GM21515 (cell line): ENCODE measurements at regions not wholly inside any gene's neighbourhood (a gene's known extent, or its start where the extent isn't known, plus 50 kb on each side); places are given as distances from the start of the nearest gene placed in this dataset.
"Not testable (repeated sequence)": the region's sequence is repeated elsewhere in the genome, so short reads cannot be mapped to it uniquely, and the experiment has no call there.

Source experiments
- ATAC-seq: cut with Tn5 transposase; IDR thresholded peaks from one replicate; pipeline ENCODE4 v1.9.1; 2021; ENCODE audit not compliant: unreplicated experiment

- ATAC-seq = no peak
Observed at GRCh38 chr6:144749263-144749662, 464.1 kb downstream of the UTRN start.

- peak; percentile 97 for ATAC-seq
Observed at GRCh38 chr6:144753023-144753705, 468.0 kb downstream of the UTRN start.

GRCh38 chr6:144756469-144756868 lies 471.3 kb downstream of the UTRN start:
- no peak for ATAC-seq

- no peak for ATAC-seq
Observed at GRCh38 chr6:144757299-144757698, 472.2 kb downstream of the UTRN start.

- ATAC-seq = no peak
Observed at GRCh38 chr6:144757730-144758129, 472.6 kb downstream of the UTRN start.

DNA sequence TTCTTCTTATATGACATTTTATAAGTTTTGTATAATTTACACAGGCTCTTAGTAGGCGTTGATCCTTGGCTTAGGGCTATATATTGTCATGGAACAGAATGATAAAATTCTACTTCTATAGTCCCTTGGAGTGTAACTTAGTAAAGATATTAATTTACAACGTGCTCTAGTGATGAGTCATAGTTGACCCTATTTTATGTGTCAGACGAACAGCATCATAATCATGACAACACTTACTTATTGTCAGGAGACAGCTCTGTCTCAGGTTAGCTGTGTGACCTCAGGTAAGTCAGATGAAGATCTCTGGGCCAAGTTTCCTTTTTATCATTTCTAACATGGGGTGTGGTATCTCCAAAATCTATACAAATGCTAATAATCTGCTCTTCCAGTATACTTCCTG lies 473.5 kb downstream of the UTRN start:
- no peak for ATAC-seq

- ATAC-seq = no peak
Observed at GRCh38 chr6:144762469-144762868, 477.3 kb downstream of the UTRN start.

- ATAC-seq = no peak
Observed at GRCh38 chr6:144767051-144767450, 481.9 kb downstream of the UTRN start.

DNA sequence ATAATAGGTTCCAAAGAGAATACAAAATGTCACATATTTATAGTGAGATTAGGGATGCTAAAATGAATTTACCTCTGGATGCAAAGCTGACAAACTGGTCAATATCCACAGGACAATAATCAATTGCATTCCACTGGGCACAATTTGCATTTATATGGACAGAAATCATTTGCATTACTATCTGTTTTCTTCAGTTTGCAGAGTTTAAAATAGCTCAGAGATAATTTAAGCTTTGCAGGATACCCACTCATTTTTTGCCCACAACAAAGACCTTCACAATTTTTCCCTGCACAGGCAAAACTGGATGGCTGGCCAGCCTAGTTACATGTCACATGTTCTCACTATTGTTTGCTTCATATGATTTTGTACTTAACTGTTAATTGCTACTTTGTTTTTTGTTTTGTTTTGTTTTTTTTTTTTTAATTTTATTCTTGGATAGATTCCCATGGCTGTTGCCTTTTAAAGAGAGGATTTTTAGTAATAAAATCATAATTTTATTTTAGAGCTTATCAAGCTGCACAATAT lies 483.5 kb downstream of the UTRN start:
- ATAC-seq = no peak

GRCh38 chr6:144769142-144769541 lies 484.0 kb downstream of the UTRN start:
- ATAC-seq = no peak

GRCh38 chr6:144776031-144776819 lies 491.1 kb downstream of the UTRN start:
- ATAC-seq = no peak

- ATAC-seq = no peak
Observed at GRCh38 chr6:144777249-144777648, 492.1 kb downstream of the UTRN start.

GRCh38 chr6:144778056-144778455 lies 492.9 kb downstream of the UTRN start:
- ATAC-seq = no peak

- ATAC-seq = no peak
Observed at GRCh38 chr6:144778773-144779492, 493.8 kb downstream of the UTRN start.

GRCh38 chr6:144781836-144782235 lies 496.7 kb downstream of the UTRN start:
- no peak for ATAC-seq

- ATAC-seq = no peak
Observed at GRCh38 chr6:144782634-144783033, 497.5 kb downstream of the UTRN start.

- no peak for ATAC-seq
Observed at GRCh38 chr6:144785056-144785455, 499.9 kb downstream of the UTRN start.

GRCh38 chr6:144786825-144787224 lies 501.7 kb downstream of the UTRN start:
- ATAC-seq = no peak

DNA sequence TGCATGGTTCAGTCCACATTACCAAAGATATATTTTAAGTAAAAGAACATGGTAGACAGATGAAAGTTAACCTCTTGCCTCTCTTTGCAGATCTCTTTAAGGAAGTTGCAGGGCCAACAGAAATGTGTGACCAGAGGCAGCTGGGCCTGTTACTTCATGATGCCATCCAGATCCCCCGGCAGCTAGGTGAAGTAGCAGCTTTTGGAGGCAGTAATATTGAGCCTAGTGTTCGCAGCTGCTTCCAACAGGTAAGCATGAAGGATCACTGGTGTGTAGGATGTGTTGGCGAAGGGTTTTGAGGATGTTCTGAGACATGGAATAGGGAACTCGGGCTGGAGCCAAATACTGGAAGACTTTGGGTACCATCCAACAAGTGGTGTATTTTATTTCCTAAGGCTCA lies 508.6 kb downstream of the UTRN start:
- no peak for ATAC-seq

DNA sequence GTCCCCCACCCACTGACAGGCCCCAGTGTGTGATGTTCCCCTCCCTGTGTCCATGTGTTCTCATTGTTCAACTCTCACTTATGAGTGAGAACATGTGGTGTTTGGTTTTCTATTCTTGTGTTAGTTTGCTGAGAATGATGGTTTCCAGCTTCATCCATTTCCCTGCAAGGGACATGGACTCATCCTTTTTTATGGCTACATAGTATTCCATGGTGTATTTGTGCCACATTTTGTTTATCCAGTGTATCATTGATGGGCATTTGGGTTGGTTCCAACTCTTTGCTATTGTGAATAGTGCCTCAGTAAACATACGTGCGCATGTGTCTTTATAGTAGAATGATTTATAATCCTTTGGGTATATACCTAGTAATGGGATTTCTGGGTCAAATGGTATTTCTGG lies 509.9 kb downstream of the UTRN start:
- ATAC-seq = not testable (repeated sequence)

- no peak for ATAC-seq
Observed at GRCh38 chr6:144796070-144796469, 510.9 kb downstream of the UTRN start.
